NCI-H345 (cell line): ENCODE measurements at regions not wholly inside any gene's neighbourhood (a gene's known extent, or its start where the extent isn't known, plus 50 kb on each side); places are given as distances from the start of the nearest gene placed in this dataset.
"Not testable (repeated sequence)": the region's sequence is repeated elsewhere in the genome, so short reads cannot be mapped to it uniquely, and the experiment has no call there.

ENCODE experiments used
- DNase-seq: peaks from one replicate; lab custom pipeline; 2025; lab: John Stamatoyannopoulos, UW

DNA sequence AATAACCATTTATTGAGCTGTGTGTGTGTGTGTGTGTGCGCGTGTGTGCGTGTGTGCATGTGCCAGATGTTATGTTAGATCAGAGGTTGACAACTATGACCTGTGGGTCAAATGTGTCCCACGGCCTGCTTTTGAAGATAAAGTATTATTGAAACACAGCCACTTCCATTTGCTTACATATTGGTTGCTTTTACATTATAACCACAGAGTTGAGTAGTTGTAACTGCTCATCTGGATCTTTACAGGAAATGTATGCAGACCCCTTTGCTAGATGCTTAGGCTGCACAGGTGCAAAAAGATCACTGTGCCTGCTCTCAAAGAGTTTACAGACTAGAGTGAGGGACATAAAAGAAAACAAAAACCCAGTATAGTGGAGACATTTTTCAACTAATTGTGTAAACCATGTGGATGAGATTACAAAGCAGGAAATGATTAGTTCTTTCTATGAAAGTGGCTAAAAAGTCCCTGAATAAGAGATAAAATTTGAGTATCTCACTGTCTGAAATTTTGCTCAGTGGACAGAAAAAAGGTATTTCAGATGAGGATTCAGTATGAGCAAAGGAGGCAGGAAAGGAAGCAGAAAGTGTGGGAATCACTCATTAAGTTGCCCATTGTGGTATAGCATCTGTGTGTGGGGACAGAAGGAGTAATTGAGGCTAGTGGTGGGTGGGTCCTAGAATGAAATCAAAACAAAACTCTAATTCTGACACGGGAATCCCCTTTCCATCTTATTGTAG lies 188.4 kb downstream of the PAH start:
- DNase-seq: no peak

DNA sequence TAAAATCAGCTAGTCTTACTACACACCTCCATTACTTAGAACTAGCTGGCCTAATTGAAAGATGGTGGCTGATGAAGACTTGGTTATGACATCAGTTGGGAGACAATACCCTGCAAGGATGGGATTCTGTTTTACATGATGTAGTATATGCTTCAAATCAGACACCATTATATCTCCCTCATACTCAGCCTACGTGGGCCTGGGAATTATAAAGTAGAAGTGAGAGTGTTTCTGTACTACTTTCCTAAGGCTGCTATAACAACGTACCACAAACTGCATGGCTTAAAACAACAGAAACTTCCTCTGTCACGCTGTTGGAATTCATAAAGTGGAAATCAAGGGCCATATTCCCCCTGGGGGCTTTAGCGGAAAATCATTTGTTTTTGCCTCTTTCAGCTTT lies 190.4 kb downstream of the PAH start:
- DNase-seq: no peak

DNA sequence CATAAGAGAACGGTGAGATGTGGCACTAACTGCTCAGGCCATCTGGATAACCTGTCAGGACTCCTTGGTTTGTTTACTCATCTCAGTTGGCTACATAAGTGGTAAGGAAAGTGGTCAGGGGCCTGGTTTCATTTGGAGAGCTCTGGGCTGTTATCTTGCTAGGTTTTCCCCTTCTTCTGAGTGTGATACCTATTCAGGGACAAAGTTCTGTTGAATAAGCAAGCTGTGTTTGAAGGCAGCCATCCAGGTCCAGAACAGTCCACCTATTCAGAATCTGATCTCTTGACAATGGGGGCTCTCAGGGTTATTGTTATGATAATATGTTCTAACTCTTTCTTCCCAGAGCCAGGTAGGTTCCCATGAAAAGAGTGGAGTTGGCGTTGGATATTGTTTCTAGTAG lies 194.9 kb downstream of the PAH start:
- DNase-seq: peak; percentile 20

DNA sequence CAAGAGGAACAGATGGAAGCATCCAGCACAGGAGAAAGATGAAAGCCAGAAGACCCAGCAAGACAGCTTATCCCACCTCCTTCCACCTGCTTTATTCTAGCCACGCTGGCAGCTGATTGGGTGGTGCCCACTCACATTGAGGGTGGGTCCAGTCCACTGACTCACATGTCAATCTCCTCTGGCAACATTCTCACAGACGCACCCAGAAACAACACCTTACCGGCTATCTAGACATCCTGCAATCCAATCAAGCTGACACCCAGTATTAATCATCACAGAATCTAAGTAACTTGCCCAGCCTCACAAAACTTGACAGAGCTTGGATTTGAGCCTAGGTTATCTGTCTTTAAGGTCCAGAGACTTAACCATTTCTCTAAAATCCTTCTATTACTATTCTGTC lies 208.9 kb downstream of the PAH start:
- no peak for DNase-seq

DNA sequence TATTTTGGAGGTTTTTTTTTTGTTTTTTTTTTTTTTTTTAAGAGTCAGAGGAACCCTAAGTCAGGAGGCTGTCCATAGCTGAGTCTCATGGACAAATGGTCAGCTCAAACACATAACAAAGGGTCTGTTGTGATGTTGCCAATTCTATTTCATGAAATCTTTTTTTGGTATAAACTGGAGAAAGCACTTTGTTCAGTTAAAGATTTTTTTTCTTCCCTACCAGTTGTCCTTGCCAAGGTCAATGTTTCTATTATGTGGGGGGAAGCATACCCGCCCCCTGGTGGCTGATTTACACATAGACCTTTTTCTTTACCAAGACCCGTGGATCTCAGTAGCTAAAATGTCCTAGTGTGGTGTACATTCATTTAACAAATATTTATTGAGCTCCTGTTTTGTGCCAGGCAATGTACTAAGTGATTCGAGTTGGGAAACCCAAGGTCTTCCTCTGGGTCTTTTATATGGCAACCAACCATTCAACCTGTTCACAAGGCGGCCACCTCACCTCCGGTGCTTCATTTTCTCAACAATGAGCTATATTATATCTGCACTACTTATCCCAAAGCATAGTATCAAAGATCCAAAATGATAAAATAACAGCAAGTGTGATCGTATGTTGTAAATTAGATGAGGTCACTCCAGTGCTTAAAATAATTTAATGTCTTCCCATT lies 214.5 kb downstream of the PAH start:
- no peak for DNase-seq

DNA sequence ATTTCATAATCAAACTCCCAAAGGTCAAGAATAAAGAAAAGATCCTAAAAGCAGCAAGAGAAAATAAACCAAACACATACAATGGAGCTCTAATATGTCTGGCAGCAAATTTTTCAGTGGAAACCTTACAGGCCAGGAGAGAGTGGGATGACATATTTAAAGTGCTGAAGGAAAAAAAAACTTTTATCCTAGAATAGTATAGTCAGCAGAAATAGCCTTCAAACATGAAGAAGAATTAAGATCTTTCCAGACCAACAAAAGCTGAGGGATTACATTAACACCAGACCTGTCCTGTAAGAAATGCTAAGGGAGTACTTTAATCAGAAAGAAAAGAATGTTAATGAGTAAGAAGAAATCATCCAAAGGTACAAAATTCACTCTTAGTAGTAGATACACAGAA lies 215.7 kb upstream of the IGF1 start:
- no peak for DNase-seq

DNA sequence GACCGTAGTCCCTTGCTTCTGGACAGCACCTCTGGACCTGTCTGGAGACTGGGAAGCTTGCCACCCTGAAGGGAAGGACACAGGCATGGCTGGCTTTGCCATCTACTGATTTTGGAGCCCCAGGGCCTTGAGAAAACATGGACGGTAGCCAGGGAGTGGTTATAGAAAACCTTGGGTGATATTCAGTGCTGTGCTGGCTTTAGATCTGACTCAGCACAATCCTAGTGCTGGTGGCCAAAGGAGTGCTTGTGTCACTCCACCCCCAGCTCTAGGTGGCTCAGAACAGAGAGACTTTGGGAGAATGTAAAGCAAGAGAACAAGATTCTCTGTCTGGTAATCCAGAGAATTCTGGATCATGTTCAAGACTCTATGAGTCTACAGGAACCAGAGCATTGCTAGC lies 214.5 kb upstream of the IGF1 start:
- no peak for DNase-seq

DNA sequence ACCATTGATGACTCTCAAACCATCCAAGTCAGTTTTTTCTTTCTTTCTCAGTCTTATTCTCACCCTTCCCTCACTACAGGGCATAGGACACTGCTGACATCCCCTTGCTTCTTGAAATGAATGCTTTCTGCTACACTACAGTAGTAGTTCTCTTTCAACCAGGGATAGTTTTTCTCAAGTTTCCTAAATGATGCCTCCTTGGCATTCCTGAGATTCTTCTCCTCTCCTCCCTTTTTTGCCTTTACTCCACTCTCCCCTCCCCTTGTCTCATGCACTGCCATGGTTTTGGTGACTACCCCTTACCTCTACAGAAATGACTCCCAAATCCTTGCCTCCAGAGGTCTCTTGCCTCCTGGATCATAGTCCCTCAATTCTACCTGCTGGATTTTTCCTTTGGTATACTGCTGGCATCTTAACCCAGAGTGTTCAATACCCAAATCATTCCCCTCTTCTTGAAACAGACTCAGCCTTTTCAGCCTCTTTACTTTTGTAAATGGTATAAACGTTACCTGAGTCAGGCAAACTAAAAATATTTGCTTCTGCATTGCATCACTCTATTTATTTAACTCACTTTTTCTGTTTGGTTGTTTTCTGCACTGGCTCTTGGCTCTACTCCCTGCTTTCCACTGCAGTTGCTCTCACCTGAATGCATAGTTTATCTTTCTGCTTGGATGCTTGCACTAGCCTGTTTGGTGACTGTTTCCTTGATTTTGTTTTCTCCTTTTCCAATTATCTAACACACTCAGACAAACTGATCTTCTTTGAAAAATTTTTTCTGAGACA lies 211.6 kb upstream of the IGF1 start:
- DNase-seq: no peak

DNA sequence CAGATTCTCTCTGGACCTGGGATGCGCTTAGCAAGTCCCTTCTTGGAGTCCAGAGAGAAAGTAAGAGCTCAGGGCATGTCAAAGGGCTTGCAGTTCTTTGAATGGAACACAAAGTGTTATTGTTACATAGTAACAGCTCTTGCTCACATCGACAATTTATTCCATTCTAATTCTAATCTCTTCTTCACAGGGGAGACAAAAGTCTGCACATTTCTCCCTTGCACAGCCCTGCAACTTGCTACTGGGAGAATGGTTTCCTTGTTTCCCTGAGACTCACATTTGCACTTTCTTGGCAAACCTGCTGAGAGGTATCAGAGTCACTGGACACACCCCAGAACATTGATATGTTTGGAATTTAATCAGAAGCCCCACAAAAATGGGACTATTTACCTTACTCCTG lies 209.9 kb upstream of the IGF1 start:
- no peak for DNase-seq

DNA sequence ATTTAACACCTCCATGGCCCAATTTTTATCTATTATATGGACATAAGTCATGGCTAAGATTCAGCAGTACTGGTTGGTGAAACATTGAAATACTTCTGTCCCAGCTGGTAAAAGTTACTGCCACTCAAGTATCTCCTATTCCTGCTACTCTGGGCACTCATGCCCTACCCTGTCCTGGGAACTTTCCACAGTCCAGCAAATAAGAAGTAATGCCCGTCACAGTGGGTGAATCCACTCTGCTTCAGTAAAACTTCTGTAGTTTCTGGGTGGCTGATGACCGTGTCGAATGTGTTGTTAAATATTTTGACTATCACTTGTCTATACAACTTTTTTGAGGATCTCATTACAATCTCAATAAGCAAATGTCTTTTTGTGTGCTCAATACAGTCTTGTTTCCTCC lies 209.3 kb upstream of the IGF1 start:
- DNase-seq: no peak

DNA sequence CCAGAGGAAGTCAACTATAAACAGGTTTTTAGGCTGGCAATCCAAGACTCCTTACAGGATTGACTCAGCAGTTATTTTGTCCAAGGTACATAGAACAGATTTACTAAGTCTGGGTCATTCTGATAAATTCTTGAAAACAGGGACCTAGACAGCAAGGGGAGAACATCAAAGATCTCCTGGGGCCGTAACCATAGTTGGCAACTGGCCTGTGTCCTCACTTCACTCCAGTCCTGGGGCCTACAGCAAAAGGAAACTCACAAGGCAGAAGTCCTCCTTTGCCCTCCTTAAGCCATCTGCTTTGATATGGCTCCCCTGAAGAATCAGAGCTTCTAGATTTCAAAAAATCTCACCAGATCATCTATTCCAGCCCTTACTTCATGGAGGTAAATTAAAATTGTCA lies 207.2 kb upstream of the IGF1 start:
- no peak for DNase-seq

DNA sequence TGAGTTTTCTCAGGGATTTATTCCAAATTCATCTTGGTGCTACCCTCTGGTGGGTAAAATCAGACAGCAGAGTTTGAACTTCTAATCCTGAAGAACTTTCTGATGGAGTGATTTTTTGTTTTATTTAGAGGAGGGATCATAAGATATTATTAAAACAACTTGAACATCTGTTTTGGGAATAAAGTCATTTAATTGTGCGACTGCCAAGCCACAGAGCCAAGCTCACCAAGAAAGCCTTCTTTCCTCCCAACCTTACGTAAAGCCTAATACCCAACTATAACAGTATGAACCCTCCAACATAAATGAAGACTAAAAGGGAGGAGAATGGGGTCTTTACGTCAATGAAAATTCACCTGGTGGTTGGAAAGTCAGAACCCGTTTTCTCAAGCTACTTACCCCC lies 205.5 kb upstream of the IGF1 start:
- no peak for DNase-seq

DNA sequence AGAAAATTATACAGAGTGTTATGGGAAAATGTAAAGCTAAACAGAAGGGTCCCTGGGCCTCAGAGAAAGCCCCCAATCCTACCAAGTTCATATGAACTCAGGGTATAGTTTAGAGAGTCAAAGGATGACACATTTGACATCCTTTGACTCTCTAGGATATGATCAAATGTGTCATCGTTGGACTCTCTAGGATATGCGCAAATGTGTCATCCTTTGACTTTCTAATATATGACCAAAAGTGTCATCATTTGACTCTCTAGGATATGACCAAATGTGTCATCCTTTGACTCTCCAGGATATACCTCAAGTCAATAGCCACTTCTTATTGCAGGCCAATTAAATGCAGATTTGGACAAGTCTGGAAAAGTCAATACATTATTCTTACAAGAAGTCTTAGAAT lies 204.8 kb upstream of the IGF1 start:
- DNase-seq: no peak

DNA sequence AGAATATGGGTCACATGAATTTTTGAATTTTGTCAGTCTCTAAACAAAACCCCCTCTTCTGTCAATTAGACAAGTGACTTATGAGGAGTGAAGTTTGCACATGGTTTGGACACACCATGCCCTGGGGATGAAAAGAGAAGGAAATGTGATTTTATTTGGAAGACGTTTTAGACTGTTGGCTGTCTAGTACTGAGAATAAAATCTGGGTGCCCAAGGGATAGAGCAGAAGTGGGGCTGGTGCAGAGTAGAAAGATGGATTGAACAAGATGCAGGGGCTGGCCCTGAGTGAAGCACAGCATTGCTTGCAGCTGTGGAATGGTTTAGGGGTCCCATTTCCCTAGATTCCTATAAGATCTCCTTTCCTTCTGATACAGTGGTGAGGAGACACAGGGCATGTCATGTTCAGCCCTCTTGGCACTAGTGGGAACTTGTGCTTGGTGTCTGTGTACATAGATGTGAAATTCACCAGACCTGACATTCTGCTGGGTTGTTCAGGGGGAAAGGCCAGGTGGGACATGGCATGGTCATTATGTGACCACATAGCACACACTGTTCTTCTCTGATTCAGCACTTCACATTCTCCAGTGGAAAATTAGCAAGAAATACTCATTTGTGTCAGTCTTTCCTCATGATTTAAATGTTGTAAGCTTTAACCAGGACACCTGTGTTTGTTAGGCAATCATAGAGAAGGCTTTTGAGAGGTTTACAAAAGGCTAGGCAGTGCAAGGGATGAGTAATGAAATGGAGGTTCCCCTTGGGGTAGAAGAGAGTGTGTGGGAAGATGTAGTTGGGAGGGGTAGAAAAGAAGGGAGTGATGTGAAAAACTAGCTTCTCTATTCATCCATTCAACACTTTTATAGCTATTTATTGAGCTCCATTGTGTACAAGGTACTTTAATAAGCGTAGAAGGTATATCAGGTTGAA lies 202.3 kb upstream of the IGF1 start:
- DNase-seq: no peak

DNA sequence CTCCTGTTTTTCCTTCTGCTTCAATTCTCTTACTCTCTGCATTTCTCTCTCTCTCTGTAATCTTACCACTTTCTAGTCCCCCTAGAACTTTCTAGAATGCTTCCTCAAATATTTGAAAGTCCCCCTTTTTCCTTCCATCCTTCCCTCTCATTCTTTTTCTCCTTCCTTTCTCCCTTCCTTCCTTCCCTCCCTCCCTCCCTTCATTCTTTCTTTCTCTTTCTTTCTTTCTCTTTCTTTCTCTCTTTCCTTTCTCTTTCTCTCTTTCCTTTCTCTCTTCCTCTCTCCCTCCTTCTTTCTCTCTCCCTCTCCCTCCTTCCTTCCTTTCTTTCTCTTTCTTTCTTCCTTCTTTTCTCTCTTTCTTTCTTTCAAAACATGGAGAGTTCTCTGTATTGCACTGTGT lies 201.4 kb upstream of the IGF1 start:
- DNase-seq: no peak

DNA sequence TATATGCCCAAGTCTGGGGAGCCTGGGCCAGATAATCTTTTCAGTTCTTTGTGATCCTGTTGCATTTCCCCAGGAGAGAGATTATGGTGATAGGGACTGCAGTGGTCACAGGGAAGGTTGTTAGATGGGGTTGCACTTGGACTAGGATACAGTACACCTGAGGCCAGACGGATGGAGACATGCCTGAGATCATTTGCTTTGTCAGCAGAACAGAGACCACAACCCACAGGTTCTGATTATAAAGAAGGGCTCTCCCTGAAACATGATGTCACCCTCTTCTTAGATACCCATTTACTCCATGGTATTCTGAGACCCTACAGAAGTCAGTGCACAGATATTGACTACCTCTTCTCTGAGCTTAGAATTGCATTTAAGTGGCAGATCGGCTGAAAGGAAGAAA lies 200.9 kb upstream of the IGF1 start:
- no peak for DNase-seq

DNA sequence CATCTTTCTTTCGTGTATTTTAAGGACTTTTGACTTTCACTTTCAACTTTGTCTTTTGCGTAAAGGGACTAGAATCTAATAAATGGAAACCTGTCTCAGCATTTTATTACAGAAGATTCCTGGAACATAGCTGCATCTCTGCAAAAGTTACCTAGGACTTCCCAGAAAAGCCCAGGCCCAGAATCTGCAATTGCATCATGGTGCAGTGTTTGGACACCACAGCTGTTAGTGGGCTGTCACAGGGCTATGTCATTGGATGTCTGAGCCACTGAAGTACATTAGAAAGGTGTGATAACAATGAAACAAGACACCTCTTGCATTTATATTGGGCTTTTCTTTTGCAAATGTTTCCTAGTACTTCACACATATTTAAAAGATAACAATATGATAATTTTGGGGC lies 199.9 kb upstream of the IGF1 start:
- no peak for DNase-seq

DNA sequence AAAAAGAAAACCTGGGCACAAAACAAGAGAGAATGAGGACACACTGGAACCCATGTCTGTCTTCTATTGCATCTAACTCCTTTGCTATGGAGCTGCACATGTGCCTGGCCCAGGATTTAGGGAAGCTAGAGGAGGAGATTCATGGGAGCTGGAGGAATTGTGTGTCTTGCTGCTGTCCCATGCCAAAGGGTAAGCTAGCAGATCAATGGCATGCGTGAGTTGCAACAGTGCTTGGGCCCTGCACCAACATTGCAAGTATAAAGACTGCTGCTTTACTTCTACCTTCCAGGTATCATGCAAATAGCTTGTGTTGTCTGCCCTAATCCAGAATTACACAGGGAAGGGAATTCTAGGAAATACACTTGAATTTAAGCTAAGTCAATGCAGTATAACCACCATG lies 196.4 kb upstream of the IGF1 start:
- no peak for DNase-seq

DNA sequence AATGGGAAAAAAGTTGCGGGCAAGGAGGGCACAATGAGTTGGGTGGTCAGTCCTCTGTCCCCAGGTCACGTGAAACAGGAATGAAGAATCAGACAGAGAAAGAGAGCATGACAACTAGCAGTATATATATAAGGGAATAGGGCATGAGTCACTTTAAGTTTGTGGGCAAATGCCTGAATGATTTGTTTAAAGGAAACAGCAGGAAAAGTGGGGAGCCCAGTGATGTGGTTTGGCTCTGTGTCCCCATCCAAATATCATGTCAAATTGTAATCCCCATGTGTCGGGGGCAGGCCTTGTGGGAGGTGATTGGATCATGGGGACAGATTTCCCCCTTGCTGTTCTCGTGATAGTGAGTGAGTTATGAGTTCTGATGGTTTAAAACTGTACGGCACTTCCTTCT lies 195.3 kb upstream of the IGF1 start:
- DNase-seq: no peak

DNA sequence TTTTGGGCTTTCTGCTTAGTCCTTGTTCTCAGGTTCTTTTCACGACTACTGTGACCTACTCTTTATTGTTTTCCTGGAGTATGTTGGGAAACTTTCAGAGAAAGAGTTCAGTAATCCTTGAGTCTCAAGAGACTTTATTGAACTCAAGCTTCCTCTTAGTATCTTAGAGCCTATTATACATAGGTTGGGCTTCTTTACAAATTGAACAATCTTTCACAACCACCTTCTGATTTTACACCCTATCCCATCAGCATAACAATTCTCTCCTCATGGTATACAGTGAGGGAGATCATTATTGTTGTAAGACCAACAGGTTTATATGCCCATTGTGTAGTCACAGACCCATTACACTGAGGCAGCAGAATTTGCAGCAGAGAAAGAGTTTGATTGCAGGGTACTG lies 193.2 kb upstream of the IGF1 start:
- no peak for DNase-seq

DNA sequence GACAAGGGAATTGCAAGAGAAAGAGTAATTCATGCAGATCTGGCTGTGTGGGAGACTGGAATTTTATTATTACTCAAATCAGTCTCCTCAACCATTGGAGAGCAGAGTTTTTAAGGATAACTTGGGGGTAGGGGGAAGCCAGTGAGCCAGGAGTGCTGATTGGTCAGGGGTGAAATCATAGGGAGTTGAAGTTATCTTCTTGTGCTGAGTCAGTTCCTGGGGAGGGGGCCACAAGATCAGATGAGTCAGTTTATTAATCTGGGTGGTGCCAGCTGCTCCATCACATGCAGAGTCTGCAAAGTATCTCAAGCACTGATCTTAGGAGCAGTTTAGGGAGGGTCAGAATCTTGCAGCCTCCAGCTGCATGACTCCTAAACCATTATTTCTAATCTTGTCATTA lies 191.8 kb upstream of the IGF1 start:
- not testable (repeated sequence) for DNase-seq

DNA sequence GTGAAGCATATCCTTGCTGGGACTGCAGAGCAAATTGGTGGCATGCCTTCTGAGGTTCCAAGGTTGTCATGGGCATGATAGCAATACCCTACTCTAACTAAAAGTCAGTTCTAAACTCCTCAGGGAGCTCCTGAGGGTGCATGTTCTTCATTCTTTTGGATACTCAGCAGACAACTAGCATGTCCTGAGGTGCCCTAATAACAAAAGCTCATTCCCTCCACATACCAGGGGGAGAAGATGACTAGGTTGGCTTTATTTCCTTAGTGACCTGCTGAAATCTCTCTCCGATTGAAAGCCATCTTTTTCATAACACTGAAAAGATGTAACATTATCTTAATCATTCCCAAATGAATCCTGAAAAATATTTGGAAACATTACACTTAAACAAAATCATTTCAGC lies 188.7 kb upstream of the IGF1 start:
- DNase-seq: no peak
